RPMI8226 (cell line): ENCODE measurements at regions not wholly inside any gene's neighbourhood (a gene's known extent, or its start where the extent isn't known, plus 50 kb on each side); places are given as distances from the start of the nearest gene placed in this dataset.
"Not testable (repeated sequence)": the region's sequence is repeated elsewhere in the genome, so short reads cannot be mapped to it uniquely, and the experiment has no call there.

Experiments
- DNase-seq: peaks from one replicate; pipeline ENCODE4 v3.0.0-alpha.2; 2015

DNA sequence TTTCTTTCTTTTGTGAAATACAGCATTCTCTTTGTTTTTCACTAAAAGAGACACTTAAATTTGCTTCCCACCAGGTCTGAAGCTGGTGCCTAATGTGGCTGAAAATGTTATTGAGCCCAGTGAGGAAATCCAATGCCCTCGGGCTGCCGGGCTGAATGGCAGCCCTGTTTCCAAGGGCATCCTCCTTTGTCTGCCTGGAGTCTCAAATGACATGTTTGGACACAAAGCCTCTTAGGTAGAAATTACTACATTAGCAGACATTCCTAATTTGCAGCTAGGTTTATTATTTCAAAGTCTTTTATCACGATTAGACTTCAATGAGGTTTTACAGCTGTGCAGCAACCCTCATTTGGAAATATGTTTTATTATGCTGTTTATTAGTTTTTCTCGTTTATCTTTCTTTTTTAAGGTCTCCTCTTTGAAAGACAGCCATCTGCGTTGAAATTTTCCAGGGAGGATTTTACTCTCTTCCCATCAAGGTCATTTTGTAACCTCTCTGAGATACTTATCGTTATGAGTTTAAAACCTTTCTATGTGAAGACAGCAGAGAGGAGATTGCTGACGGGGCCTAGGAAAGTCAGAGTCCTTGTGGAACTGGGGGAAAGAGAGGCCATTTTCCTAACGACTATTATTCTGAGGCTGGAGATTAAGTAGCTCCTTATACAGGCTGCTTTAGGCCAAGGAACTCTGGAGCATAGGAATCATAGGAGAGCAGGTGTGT, 59.0 kb upstream of the ZNF532 start:
- DNase-seq: no peak

- DNase-seq: peak; percentile 25
These were observed 57.6 kb upstream of the ZNF532 start for GRCh38 chr18:58806826-58807714.

- DNase-seq: peak; percentile 16
These were observed 56.9 kb upstream of the ZNF532 start for GRCh38 chr18:58807766-58808165.

GRCh38 chr18:58808349-58808748, 56.3 kb upstream of the ZNF532 start:
- DNase-seq: no peak

DNA sequence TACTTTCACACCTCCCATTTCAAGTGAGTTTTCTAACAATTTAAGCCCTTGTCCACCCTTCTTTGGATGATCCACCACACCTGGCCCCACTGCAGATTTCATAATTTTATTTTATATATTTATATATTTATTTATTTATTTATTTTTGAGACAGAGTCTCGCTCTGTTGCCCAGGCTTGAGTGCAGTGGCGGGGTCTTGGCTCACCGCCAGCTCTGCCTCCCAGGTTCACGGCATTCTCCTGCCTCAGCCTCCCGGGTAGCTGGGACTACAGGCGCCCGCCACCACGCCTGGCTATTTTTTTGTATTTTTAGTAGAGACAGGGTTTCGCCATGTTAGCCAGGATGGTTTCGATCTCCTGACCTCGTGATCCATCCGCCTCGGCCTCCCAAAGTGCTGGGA, 52.8 kb upstream of the ZNF532 start:
- DNase-seq: not testable (repeated sequence)

- no peak for DNase-seq
These were observed 51.6 kb upstream of the ZNF532 start for GRCh38 chr18:58813105-58813504.

- DNase-seq: no peak
These were observed 51.0 kb upstream of the ZNF532 start for GRCh38 chr18:58813561-58814225.

DNA sequence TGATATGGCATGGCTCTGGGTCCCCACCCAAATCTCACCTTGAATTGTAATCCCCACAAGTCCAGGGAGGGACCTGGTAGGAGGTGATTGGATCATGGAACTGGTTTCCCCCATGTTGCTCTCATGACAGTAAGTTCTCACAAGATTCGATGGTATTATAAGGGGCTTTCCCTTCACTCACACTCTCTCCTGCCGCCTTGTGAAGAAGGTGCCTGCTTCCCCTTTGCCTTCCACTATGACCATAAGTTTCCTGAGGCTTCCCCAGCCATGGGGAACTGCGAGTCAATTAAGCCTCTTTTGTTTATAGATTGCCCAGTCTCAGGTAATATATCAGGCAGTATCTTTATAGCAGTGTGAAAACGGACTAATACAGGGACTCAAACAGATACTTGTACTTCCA, 50.4 kb upstream of the ZNF532 start:
- DNase-seq: no peak
